ENCODE measurements at regions not wholly inside any gene's neighbourhood (a gene's known extent, or its start where the extent isn't known, plus 50 kb on each side); places are given as distances from the start of the nearest gene placed in this dataset.

- Mint-ChIP-seq H3K27ac (no peak overlapping the region), H3K4me1 (ENCODE audit: low read depth in 2 of 2) (peaks cover 0 to 3% of the 10 kb centered on the region in 2 donors), H3K4me3 (no peak overlapping the region), H3K27me3 (no peaks in the 10 kb centered on the region), H3K9me3 (peaks cover 11% of the 10 kb centered on the region), H3K36me3 (peaks cover 7% of the 10 kb centered on the region)
- ATAC-seq (no peak), DNase-seq (ENCODE audit: low spot score) (no peak)
These were observed 192.9 kb upstream of the ALG10B start for GRCh38 chr12:38123566-38124246.

GRCh38 chr12:38124247-38125012 is 192.1 kb upstream of the ALG10B start:
- H3K9me3 Mint-ChIP-seq: peaks cover 9% of the 10 kb centered on the region
- H3K36me3 Mint-ChIP-seq: peaks cover 7% of the 10 kb centered on the region
- ATAC-seq (no peak), DNase-seq (ENCODE audit: low spot score) (no peak)
- H3K4me1 Mint-ChIP-seq (ENCODE audit: low read depth in 2 of 2): peaks cover 0 to 3% of the 10 kb centered on the region in 2 donors
- H3K4me3 Mint-ChIP-seq: no peak overlapping the region
- no peaks in the 10 kb centered on the region for H3K27me3 Mint-ChIP-seq
- H3K27ac Mint-ChIP-seq: no peak overlapping the region

- Mint-ChIP-seq H3K36me3 (no peaks in the 10 kb centered on the region), H3K27me3 (peaks cover 2 to 7% of the 10 kb centered on the region in 2 donors), H3K4me3 (no peak overlapping the region), H3K4me1 (ENCODE audit: low read depth in 2 of 2) (no peaks in the 10 kb centered on the region), H3K9me3 (no peaks in the 10 kb centered on the region), H3K27ac (no peak overlapping the region)
- ATAC-seq (no peak), DNase-seq (ENCODE audit: low spot score) (no peak)
These were observed 184.4 kb upstream of the ALG10B start for GRCh38 chr12:38132139-38132538.

- Mint-ChIP-seq H3K27me3 (peaks cover 0 to 5% of the 10 kb centered on the region in 2 donors), H3K4me1 (ENCODE audit: low read depth in 2 of 2) (peaks cover 4 to 5% of the 10 kb centered on the region in 2 donors), H3K4me3 (no peak overlapping the region), H3K27ac (no peak overlapping the region), H3K36me3 (no peaks in the 10 kb centered on the region), H3K9me3 (no peaks in the 10 kb centered on the region)
- no peak for DNase-seq (ENCODE audit: low spot score)
- no peak for ATAC-seq
These were observed 179.3 kb upstream of the ALG10B start for GRCh38 chr12:38137287-38137686.

GRCh38 chr12:38137716-38138115 is 178.9 kb upstream of the ALG10B start:
- no peak overlapping the region for H3K4me3 Mint-ChIP-seq
- H3K36me3 Mint-ChIP-seq: no peaks in the 10 kb centered on the region
- H3K4me1 Mint-ChIP-seq (ENCODE audit: low read depth in 2 of 2): peaks cover 4 to 5% of the 10 kb centered on the region in 2 donors
- ATAC-seq (no peak), DNase-seq (ENCODE audit: low spot score) (no peak)
- H3K27ac Mint-ChIP-seq: no peak overlapping the region
- H3K27me3 Mint-ChIP-seq: peaks cover 0 to 1% of the 10 kb centered on the region in 2 donors
- H3K9me3 Mint-ChIP-seq: no peaks in the 10 kb centered on the region

GRCh38 chr12:38138225-38139221 is 178.1 kb upstream of the ALG10B start:
- no peaks in the 10 kb centered on the region for H3K9me3 Mint-ChIP-seq
- H3K4me1 Mint-ChIP-seq (ENCODE audit: low read depth in 2 of 2): peaks cover 4 to 5% of the 10 kb centered on the region in 2 donors
- no peak overlapping the region for H3K27ac Mint-ChIP-seq
- peak; percentile 48 to 50 for ATAC-seq
- no peak for DNase-seq (ENCODE audit: low spot score)
- H3K4me3 Mint-ChIP-seq: peak overlapping the region; percentile 69
- H3K27me3 Mint-ChIP-seq: no peaks in the 10 kb centered on the region
- no peaks in the 10 kb centered on the region for H3K36me3 Mint-ChIP-seq

- Mint-ChIP-seq H3K4me3 (no peak overlapping the region), H3K9me3 (no peaks in the 10 kb centered on the region), H3K4me1 (ENCODE audit: low read depth in 2 of 2) (peaks cover 4 to 5% of the 10 kb centered on the region in 2 donors), H3K36me3 (no peaks in the 10 kb centered on the region), H3K27me3 (no peaks in the 10 kb centered on the region), H3K27ac (peak overlapping the region in 1 of 2 donors; percentile 6)
- no peak for DNase-seq (ENCODE audit: low spot score)
- no peak for ATAC-seq
These were observed 177.1 kb upstream of the ALG10B start for GRCh38 chr12:38139456-38139855.

- H3K27ac Mint-ChIP-seq: no peak overlapping the region
- ATAC-seq (no peak), DNase-seq (ENCODE audit: low spot score) (no peak)
- peaks cover 4 to 5% of the 10 kb centered on the region in 2 donors for H3K4me1 Mint-ChIP-seq (ENCODE audit: low read depth in 2 of 2)
- H3K27me3 Mint-ChIP-seq: no peaks in the 10 kb centered on the region
- H3K4me3 Mint-ChIP-seq: no peak overlapping the region
- no peaks in the 10 kb centered on the region for H3K36me3 Mint-ChIP-seq
- H3K9me3 Mint-ChIP-seq: no peaks in the 10 kb centered on the region
These were observed 175.3 kb upstream of the ALG10B start for GRCh38 chr12:38141239-38141638.

GRCh38 chr12:38141861-38142260 is 174.7 kb upstream of the ALG10B start:
- ATAC-seq: peak in 1 of 2 donors; percentile 12
- DNase-seq (ENCODE audit: low spot score): no peak
- Mint-ChIP-seq H3K36me3 (no peaks in the 10 kb centered on the region), H3K27me3 (no peaks in the 10 kb centered on the region), H3K4me3 (no peak overlapping the region), H3K27ac (no peak overlapping the region), H3K4me1 (ENCODE audit: low read depth in 2 of 2) (peaks cover 4 to 5% of the 10 kb centered on the region in 2 donors), H3K9me3 (no peaks in the 10 kb centered on the region)

- H3K36me3 Mint-ChIP-seq: peaks cover 5% of the 10 kb centered on the region
- DNase-seq (ENCODE audit: low spot score) (no peak), ATAC-seq (no peak)
- H3K4me1 Mint-ChIP-seq (ENCODE audit: low read depth in 2 of 2): peaks cover 4 to 5% of the 10 kb centered on the region in 2 donors
- H3K27me3 Mint-ChIP-seq: no peaks in the 10 kb centered on the region
- H3K9me3 Mint-ChIP-seq: no peaks in the 10 kb centered on the region
- no peak overlapping the region for H3K27ac Mint-ChIP-seq
- H3K4me3 Mint-ChIP-seq: no peak overlapping the region
These were observed 173.6 kb upstream of the ALG10B start for GRCh38 chr12:38142974-38143373.

- DNase-seq (ENCODE audit: low spot score) (no peak), ATAC-seq (no peak)
- Mint-ChIP-seq H3K4me1 (ENCODE audit: low read depth in 2 of 2) (peaks cover under 1% of the 10 kb centered on the region in 2 donors), H3K36me3 (peaks cover 6% of the 10 kb centered on the region), H3K9me3 (peaks cover 3% of the 10 kb centered on the region), H3K27me3 (no peaks in the 10 kb centered on the region), H3K4me3 (no peak overlapping the region), H3K27ac (no peak overlapping the region)
These were observed 172.5 kb upstream of the ALG10B start for GRCh38 chr12:38144049-38144448.

GRCh38 chr12:38144601-38145436 is 171.8 kb upstream of the ALG10B start:
- no peak overlapping the region for H3K27ac Mint-ChIP-seq
- DNase-seq (ENCODE audit: low spot score): no peak
- peaks cover 6% of the 10 kb centered on the region for H3K36me3 Mint-ChIP-seq
- H3K4me3 Mint-ChIP-seq: no peak overlapping the region
- no peaks in the 10 kb centered on the region for H3K4me1 Mint-ChIP-seq (ENCODE audit: low read depth in 2 of 2)
- no peak for ATAC-seq
- H3K9me3 Mint-ChIP-seq: peaks cover 5% of the 10 kb centered on the region
- H3K27me3 Mint-ChIP-seq: no peaks in the 10 kb centered on the region
